GM18511 (cell line): ENCODE measurements at regions not wholly inside any gene's neighbourhood (a gene's known extent, or its start where the extent isn't known, plus 50 kb on each side); places are given as distances from the start of the nearest gene placed in this dataset.

Experiments
- ATAC-seq: cut with Tn5 transposase; IDR thresholded peaks from one replicate; pipeline ENCODE4 v1.9.1; 2021; ENCODE audit warnings: mild to moderate bottlenecking, moderate library complexity; ENCODE audit not compliant: unreplicated experiment

DNA sequence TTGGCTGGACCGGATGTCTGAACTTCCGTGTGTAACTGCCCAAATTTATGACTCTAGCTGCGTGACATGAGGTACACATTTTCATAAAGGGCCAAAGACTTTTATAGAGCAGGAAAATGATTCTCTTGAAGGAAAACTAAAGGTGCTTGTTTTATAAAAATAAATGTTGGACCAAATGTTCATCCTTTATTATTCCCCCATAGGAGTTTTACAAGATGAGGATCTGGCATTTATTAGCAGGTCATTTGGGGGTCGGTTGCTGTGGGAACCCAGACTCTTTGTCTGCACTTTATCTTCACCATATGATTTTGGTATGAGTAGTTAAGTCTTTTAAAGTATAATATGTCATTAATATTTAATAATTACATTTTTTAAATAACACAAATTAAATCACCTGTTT lies 571.2 kb downstream of the EFNA5 start:
- ATAC-seq = no peak

DNA sequence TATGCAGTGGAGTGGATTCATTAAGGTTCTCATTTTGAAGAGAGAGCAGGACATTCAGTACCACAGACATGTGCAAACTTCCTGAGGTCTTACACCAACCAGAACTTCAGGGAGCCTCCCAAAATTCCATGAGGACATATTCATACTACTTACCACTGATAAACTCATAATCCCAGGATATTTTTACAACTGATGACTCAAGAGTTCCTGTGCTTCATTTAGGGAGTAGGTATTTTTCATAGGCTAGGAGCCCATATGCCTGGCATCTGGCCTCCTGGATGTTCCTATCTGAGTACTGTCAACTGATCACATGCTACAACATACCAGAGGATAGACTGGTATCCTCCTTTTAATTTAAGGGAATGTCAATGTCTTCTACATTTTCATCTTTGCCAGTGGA lies 578.0 kb downstream of the EFNA5 start:
- no peak for ATAC-seq

DNA sequence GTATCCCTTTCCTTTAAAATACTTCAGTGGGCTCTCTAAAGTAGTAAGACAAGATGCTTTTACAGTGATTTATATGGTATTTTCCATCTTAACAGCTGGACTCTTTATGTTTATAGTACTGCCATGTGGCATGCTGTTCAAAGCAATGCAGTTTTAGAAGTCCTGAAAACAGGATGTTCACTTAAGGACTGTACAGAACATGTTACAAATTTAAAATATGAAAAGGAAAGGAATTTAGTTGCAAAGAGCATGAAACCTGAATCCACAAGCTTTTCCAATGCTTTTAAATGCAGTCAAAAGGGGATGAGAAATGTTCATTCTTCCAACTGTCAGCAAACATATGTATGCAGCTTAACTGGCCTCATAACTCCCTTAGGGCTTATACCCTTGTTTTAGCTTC lies 580.2 kb downstream of the EFNA5 start:
- ATAC-seq = no peak

DNA sequence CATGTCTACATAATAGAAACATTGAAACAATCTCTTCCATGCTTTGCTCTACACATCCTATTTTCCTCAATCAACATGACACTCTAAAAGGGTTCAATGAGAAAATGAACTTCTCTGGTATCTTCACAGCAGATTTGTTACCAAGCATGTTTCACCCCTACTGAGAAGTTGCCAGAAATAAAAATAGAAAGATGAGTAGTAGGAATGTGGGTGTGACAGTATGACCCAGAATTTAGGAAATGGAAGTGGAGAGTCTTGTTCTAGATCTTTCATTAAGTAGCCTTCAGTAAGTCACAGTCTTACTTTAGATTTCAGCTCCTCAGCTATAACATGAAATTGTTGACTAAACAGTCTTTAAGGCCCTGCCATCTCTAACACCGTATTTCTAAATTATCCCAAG lies 581.8 kb downstream of the EFNA5 start:
- ATAC-seq = no peak

DNA sequence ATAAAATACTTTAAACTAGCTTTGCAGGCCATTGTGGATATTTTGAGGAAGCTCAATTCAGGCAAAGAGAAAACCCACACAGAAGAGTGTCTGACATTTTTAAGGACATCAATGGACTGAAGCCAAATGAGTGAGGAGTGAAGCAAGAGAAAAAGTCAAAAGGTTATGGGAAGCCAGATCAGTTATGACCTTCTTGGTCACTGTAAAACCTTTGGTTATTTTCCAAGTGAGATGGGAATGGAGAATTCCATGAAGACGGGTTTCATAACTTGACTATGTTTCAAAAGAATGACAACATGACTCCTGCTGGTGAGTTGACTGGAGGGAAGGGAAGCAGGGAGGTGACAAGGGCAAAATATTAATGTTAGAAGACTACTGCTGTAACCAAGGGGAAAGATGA lies 585.2 kb downstream of the EFNA5 start:
- ATAC-seq = no peak

DNA sequence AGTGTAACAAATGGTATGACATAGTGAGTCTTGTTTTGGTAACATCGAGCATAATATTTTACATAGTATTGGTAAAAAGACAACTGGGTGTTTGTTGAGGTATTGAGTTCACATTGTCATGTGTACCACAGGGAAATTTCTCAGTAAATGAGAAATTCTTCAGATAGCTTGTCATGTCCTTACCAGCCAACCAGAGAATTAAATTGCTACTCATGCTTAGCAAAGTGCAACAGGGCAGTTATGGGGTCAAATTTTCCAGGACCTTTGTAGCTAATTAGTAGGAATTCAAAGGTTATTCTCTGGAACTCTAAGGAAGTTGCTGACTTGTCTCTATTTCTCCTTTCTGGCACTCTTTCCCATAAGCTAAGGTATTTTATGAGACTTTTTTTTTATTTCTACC lies 595.7 kb downstream of the EFNA5 start:
- no peak for ATAC-seq

DNA sequence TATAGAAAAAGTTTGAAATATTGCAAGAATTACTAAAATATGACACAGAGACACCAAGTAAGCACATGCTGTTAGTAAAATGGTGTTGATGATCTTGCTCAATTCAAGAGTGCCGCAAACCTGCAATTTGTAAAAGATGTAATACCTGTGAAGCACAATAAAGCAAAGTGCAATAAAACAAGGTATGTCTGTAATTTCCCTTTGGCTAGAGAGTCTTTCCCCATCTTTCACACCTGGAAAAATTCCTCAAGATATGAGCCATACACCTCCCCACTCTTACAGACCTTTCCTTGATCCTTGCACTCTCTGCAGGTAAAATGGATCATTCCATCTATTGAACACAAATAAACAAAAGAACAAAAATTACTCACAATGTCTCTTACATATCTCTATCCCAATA lies 597.8 kb downstream of the EFNA5 start:
- no peak for ATAC-seq

DNA sequence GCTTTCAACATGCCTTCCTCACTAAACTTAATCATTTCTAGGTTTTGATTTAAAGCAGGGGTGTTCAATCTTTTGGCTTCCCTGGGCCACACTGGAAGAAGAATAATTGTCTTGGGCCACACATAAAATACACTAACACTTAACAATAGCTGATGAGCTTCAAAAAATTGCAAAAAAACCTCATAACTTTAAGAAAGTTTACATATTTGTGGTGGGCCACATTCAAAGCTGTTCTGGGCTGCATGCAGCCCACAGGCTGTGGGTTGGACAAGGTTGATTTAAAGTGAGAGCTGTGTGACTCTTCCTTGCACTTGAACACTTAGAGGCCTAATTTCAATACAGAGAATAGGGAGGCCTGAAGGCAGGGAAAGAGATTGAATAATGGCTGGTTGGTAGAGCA lies 598.3 kb downstream of the EFNA5 start:
- ATAC-seq = no peak

DNA sequence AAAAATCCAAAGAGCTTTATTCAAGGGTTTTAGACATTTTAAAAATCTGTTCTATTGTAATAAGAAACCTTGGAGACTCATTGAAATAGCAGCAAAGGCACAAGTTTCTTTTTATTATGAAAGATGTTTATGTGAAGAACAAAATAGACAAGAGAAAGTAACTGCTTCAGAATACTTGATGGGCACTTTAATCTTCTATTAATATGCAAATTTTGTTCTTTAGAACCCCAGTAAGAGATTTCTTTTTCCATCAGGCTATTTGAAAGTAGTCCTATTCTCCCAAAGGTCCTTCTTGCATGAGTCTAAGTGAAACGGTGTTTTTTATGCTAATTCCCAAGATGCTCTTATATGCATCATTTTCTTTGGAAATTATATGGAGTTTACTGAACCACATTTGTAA lies 602.0 kb downstream of the EFNA5 start:
- ATAC-seq = no peak

DNA sequence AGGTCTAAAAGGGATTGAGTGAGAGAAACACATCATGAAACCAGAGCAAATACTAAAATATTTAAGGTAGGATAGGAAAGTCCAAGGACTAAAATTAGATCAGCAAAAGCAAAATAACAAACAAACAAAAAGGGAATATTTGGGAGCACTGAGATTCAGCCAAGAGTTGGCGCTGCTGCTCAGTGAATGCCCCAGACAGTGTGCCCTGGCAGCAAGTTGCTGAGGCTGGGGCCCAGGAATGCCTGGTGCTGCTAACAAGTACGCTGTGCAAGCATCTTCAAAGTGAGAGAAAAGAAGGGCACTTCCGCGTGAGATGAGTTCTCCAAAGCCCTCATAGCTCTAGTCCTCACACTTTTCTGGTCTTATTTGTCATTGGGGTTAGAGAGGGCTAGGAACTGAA lies 603.3 kb downstream of the EFNA5 start:
- ATAC-seq = no peak

DNA sequence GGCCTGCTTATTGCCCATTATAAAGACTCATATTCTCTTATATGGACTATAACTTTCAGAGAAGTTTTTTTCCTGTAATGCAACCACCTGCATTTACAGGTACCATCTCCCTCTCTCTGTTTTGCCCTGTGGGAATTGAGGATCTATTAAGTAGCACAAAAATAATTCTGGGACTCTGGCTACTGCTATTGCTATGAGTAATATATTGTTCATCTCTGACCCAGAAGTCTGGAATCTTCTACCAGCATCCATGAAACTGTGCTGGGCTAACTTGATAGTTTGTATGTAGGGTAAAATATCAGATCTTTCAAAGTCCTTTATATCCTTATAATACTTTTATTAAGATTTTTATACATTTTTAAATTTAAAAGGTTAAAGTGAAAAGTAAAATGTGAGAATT lies 607.2 kb downstream of the EFNA5 start:
- ATAC-seq = no peak

DNA sequence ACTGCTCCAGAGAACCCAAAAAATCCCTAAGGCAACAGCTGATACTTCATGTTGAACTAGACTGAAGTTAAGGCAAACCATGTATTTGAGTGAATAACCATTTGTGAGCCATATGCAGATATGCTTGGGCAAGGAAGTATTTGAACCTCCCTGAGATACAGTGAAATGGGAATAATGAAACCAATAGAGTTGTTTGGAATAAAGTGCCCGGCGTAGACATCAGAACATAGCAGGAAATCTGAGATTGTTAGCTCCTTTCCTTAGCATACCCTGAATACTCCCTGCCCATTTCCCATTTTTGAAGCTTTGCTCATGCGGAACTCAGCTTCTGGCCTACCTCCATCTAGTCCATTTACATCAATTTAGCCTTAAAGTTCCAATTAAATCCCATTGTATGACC lies 611.9 kb downstream of the EFNA5 start:
- ATAC-seq = no peak

DNA sequence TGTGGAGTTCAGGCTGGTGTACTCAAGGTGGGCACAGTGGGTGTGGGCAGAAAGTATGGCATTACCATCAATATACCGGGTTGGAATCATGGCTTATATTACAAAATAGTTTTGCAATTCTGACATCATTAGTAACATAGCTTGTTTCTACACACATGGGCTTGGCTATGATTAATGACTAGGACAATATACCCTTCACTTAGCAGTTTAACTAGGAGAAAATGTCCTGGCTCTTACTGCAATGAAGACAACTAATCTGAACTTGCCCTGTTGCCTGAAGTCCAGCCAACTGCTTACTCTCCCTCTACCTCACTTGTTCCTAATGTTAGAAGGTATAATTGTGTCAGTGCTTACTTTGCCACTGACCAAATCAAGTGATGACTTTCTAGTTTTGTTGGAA lies 612.5 kb downstream of the EFNA5 start:
- no peak for ATAC-seq

DNA sequence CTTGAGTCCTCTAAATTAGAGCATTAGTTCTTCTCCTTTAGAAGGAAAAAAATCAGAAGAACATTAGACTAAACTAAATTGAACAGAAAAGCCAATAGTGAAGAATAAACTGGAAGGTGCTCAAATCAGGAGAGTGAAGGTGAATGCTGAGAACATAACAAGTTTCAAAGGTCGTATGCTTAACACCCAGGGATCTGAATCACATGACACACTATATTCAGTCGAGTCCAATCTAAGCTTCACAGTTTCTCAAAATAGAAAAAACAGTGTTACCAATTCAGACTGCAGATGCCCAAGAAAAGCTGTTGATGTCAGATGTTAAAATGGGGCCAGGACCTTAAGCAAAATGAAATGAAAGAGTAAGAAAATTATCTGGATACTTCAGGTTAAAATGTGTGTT lies 614.5 kb downstream of the EFNA5 start:
- ATAC-seq = no peak

DNA sequence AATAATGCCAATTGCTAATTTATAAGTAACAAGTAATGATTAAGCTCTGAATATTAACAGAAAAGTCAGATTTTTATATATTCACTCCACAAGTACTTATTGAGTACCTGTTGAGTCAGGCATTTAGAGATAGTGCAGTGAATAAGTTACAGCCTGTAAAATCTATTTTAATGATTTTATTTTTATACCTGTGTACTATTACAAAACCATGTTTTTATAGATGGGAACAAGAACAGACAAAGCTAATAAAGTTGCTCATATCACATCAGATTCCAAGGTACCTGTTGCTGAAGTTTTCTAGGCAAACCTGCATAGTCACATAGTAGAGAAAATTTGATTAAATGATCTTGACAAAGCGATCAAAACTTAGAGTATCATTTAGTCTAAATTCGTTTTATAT lies 623.7 kb downstream of the EFNA5 start:
- no peak for ATAC-seq

DNA sequence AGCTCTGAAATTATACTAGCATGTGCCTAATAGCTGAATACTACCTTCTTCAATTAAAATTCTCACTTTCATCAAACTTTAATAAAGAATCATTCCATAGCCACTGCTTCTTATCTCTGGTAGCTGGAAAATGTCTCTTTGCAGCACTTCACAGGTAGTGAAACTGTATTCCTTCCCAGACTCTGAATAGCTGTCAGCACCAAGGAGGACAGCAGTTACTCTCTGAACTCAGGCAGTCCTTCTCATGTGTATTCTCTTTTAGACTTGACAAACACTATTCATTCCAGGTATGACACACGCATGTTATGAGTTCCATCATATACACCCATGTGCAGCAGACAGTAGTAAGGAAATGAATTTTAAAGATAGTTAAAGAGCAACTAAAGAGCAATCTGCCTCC lies 627.1 kb downstream of the EFNA5 start:
- ATAC-seq = no peak

DNA sequence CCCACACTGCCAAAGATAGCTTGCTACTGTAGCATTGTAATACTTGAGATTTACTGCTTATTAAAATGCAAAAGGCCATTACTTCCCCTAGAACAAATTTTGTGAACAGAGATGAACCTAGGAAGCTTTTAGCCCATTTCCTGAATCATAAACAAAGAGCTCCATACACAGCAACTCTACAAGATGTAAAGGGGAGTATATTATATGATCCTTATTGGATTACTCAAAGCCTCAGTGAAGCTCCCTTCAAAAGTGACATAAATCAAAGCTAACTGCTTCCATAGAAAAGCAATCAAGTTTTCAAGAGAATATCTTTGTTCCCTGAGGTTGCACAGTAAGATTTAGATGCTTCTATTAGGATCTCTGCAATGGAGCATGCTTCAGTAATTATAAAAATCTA lies 629.8 kb downstream of the EFNA5 start:
- no peak for ATAC-seq

DNA sequence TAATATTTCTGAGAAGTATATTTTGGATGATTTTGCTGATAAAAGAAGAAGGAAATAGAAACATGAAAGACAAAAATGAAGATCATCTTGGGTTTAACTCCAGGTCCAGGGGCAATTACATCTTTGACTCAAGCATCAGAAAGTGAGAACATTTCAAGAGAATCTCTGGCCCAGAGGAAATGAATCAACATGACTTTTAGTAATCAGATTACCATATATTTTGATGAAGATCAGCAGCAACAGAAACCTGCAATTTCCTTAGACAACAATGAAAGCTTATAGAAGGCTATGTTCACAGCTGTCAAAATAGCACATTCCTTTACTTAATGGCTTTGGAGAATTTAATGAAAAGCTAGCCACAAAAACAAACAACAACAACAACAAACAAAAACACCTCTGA lies 638.1 kb downstream of the EFNA5 start:
- ATAC-seq = no peak

DNA sequence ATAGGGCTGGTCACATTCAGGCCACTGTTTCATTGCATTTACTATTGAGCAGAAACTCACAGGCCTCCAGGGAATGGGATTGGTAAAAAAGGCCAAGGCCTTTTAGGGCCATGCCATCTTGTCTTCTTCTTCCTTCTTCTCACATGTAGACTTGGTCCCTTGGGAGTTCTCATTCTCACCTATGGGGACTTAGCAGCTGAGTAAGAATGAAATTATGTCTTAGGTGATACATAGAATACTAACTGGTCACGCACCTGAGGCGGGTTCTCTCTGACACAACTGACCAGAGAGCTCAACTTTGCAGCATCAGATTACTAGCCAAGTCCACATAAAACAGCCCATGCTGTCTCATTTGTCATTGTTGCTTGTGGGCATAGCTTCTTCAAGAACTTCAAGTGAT lies 641.8 kb downstream of the EFNA5 start:
- peak; percentile 74 for ATAC-seq

DNA sequence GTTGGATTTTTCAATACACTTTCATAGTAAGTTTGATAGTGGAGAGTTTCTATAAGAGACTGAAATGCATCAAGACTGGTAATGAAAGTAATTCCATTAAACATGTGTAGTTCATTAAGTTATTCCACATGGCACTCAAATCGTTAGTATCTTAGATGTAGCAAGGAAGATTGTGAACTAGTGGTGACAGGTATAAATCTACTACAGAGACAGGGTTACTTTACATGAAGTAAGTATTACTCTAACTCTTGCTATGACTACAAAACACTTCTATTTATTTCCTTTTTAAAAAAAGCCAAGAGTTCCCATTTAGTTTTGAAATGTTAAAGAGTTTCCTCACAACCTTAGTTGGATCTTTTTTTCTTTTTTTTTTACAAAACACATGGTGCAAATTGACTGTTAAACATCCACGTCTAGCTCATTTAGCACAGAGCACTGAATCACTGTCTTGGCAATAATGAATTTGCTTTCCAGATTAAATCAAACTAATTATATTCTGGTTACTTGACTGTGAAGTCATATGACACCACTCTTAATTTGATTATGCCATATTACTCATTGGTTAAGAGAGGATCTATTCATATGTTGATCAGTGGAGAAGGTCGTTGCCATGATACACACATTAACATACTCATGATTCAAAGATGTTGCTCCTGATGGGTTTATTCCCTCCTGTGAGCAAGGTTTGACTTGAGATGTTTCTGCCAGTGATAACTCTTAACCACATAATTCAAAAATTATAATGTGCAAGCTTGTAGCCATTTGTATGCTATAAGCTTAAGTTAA lies 644.8 kb downstream of the EFNA5 start:
- ATAC-seq = no peak

DNA sequence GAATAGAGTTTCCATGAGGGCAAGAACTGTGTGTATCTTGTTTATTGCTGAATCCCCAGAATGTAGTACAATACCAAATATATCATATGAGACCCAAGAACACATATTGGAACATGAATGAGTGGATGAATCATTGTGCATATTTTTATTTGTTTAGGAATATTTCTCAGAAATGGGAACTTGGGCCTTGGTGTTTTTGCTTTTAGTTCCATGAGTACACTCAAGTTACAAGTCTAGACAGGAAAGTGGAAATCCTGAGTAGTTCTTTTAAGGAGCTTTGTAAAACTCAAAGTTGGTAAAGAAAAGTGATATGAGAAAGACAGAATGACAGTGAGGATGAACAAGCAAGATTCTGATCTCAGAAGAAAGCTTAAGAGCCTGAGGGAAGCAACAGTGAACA lies 647.0 kb downstream of the EFNA5 start:
- no peak for ATAC-seq

DNA sequence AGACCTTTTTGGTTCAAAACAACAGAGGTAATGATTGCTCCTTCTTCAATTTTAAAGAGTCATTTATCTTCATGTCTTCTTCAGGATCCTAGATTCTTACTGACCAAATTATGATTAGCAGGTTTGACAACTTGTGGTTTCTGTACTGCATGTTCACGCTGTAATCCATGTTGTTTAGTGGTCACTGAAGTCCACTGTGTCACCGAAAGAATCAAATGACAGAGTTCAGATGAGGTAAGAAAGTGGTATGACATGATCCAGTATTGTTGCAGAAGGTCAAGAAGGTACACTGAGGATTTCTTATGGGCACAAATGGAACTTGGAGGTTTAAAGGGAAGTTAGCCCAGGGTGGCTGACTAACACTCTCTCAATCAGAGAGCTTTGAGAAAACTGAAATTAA lies 649.2 kb downstream of the EFNA5 start:
- no peak for ATAC-seq

DNA sequence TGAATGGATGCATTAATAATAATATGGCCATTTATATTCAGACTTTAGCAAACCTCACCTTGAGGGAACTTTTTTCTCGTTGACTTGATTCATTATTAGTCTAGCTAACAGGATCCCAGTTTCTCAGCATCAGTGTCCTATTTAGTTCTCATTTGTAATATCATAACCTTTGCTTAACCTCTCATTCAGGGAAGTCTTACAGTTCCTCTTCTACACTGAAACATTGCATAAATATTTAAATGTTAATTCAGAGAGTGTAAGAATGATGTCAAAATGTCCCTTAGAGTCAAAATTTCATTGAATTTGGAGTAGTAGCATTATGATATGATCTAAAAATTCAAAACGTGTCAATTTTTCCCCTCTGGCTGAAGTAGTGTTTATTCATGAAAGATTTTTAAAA lies 650.1 kb downstream of the EFNA5 start:
- ATAC-seq = no peak
